ENCODE measurements at regions not wholly inside any gene's neighbourhood (a gene's known extent, or its start where the extent isn't known, plus 50 kb on each side); places are given as distances from the start of the nearest gene placed in this dataset.

DNA sequence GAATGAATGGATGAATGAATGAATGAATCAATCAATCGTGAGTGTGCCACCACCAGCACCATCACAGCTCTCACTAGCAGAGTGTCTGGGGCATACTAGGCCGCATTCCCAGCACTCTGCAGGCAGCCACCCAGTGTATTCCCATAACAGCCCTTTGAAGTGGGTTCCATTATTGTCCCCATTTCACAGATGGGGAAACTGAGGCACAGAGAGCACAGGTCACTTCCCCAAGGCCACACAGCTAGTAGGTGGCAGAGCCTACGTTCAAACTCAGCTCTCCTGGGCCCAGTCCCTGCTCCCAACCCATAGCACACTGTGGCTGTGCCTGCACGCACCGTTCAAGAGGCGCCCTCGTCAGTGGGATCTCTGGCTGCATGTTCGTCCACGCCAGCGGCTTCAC lies 88.1 kb downstream of the RFLNA start:
- DNase-seq (ENCODE audit: low read depth): no peak
- TF ChIP-seq, protein P1, sequence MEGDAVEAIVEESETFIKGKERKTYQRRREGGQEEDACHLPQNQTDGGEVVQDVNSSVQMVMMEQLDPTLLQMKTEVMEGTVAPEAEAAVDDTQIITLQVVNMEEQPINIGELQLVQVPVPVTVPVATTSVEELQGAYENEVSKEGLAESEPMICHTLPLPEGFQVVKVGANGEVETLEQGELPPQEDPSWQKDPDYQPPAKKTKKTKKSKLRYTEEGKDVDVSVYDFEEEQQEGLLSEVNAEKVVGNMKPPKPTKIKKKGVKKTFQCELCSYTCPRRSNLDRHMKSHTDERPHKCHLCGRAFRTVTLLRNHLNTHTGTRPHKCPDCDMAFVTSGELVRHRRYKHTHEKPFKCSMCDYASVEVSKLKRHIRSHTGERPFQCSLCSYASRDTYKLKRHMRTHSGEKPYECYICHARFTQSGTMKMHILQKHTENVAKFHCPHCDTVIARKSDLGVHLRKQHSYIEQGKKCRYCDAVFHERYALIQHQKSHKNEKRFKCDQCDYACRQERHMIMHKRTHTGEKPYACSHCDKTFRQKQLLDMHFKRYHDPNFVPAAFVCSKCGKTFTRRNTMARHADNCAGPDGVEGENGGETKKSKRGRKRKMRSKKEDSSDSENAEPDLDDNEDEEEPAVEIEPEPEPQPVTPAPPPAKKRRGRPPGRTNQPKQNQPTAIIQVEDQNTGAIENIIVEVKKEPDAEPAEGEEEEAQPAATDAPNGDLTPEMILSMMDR (IDR thresholded peaks at IDR 0.05; ENCODE audit: low read length, missing control alignments): no peak
- no peak overlapping the region for H3K4me3 ChIP-seq (replicated peaks; ENCODE audit: low read depth, low read length)

DNA sequence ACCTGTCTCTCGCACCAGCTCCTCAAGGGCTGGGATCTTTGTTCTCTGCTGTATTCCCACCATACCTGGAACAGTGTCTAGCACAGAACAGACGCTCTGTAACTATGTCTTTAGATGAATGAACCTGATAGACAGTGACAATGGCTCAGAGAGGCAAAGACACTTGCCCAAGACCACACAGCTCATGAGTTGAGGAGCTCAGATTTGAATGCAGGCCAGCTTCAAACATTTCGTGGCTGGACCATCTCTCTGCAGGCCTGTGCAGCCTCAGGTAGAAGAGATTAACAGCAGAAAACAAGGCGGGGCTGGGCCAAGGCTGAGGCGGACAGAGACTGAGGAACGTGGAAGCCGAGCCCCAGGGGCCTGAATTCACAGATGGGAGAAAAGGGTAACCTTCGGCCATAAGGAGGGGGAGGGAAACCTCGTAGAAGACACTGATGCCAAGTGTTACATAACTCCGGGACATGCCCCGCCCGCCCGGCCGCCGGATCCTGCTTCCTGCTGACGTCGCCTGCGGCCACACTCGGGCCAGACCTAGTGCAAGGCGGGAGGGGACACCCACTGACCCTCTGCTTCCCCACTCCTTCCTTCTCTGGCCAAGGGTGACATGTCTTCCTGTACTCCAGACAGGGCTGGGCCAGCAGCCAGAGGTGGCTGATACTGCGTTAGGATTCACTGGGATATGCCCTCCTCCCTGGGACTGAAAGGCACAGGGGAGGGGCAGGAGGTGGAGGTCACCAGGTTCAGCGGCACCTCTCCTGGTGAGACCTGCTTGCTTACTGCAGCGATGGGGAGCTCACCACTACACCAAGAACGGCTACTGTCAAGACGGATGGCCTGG lies 86.8 kb downstream of the RFLNA start:
- DNase-seq (ENCODE audit: low read depth): peak; percentile 90
- H3K4me3 ChIP-seq (replicated peaks; ENCODE audit: low read depth, low read length): no peak overlapping the region
- TF ChIP-seq, protein P1 (IDR thresholded peaks at IDR 0.05; ENCODE audit: low read length, missing control alignments): no peak

DNA sequence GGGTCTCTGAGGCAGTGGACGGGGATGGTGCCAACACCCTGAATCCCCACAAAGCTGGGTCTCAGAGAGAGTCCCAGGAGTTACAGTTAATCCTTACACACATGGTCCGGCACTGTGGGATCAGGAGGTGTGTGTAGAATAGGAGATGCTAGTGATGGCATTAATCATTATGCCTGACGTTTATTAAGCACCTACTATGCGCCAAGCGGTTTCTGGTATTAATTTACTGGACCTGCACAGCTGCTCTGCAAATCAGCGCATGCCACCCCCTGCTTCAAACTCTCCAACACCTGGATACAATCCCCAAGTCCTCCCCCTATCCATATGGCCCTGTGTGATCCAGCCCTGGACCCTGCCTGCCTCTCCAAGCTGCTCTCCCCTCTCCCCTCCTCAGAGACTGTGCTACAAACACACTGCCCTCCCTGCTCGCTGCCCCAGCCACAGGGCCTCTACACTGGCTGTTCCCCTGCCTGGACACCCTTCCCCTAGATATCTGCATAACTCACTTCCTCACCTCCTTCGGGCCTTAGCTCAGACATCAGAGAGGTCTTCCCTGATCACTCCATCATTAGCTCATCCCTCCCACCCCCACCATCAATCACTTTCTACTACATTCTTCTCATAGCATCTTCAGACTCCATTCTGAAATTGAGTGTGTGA lies 86.0 kb downstream of the RFLNA start:
- no peak overlapping the region for H3K4me3 ChIP-seq (replicated peaks; ENCODE audit: low read depth, low read length)
- TF ChIP-seq, protein P1 (IDR thresholded peaks at IDR 0.05; ENCODE audit: low read length, missing control alignments): no peak
- no peak for DNase-seq (ENCODE audit: low read depth)

DNA sequence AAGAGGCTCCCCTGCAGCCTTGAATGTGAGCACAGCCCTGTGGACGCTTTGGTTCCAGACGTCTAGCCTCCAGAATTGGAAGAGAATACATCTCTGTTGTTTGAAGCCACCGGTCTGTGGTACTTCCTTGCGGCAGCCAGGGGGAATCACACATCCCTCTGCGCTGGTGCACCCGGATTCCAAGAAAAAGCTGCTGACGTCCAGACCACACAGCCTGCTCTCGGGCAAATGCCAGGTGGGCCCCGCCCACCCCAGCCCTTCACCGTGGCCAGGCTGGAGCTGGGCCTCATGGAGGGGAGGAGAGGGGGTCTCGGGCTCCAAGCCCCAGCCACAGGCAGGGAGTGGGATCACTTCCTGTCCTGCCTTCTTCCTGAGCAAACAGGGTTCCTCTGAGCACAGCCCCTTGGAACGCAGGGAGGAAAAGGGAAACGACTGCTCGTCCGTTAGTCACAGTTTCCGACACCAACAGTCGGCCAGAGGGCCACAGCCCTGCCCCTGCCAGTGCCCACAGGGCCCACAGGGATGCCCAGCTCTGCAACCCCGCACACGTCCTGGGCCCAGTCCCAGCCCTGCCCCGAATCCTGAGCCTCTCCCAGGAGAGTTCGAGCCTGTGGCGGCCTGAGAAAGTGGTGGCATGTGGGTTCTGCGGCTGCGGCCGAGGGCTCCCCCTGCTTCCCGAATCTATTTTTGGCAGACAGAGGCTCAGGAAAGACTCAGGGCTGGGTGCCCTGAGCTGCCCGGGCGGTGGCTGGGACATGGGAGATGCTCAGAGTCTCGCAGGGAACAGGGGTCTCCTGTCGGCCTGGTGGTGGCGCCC lies 85.3 kb downstream of the RFLNA start:
- peak; percentile 92 for DNase-seq (ENCODE audit: low read depth)

DNA sequence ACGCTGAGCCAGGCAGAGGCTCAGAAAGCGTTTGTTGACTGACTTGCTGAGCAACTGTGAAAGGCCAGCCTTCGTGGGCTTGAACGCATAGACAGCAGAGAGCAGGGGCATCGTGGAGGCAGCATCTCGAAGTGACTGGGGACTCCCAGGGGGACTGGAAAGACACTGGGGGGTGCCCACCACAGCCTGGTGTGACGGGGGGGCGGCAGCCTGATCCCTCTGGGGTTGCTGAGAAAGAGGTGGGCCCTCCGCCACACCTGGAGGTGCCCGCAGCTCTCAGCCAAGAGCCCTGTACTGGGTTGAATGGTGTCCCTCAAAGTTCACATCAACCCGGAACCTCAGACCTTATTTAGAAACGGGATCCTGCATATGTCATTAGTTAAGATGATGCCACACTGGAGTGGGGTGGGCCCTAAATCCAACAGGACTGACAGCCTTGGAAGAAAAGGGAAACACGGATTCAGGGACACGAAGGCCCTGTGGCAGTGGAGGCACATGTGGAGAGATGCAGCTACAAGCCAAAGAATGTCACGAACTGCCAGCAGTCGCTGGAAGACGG lies 84.6 kb downstream of the RFLNA start:
- H3K4me3 ChIP-seq (replicated peaks; ENCODE audit: low read depth, low read length): no peak overlapping the region
- TF ChIP-seq, protein P1 (IDR thresholded peaks at IDR 0.05; ENCODE audit: low read length, missing control alignments): no peak
- DNase-seq (ENCODE audit: low read depth): no peak

More for the DNA sequence above, 85.3 kb downstream of the RFLNA start:
- no peak overlapping the region for H3K4me3 ChIP-seq (replicated peaks; ENCODE audit: low read depth, low read length)
- TF ChIP-seq, protein P1 (IDR thresholded peaks at IDR 0.05; ENCODE audit: low read length, missing control alignments): peak; percentile 70

DNA sequence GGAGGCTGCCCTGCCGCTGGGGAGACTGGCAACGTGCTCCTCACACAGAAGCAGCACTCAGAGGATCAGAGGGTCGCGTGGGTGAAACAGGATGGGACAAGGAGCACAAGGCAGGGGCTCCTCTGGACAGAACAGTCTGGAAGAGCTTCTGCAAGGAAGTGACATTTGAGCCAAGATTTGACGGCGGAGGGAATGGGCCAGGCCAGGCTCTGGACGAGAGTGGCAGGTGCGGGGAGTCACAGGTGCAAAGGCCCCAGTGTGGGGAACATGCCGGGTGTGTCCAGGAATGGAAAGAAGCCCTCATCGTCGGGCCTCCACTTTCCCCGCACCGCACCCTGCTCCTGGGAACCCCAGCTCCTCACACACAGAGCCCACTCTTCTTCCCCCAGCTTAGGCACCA lies 84.0 kb downstream of the RFLNA start:
- TF ChIP-seq, protein P1 (IDR thresholded peaks at IDR 0.05; ENCODE audit: low read length, missing control alignments): no peak
- no peak overlapping the region for H3K4me3 ChIP-seq (replicated peaks; ENCODE audit: low read depth, low read length)
- no peak for DNase-seq (ENCODE audit: low read depth)

Data from fibroblast of pulmonary artery (primary cell).